Colonic mucosa (tissue), 4 donors: ENCODE measurements at regions not wholly inside any gene's neighbourhood (a gene's known extent, or its start where the extent isn't known, plus 50 kb on each side); places are given as distances from the start of the nearest gene placed in this dataset.

Source experiments
- DNase-seq: peaks from one replicate; pipeline ENCODE4 v3.0.0-alpha.2; 2020
- H3K27ac ChIP-seq: fragments of 200-600 bp; one replicate; pipeline ENCODE4 v1.8.0; 2021
- H3K27me3 ChIP-seq: fragments of 200-600 bp; one replicate; pipeline ENCODE4 v1.8.0; 2021
- H3K36me3 ChIP-seq: fragments of 200-600 bp; one replicate; pipeline ENCODE4 v1.8.0; 2021
- H3K4me1 ChIP-seq: fragments of 200-600 bp; one replicate; pipeline ENCODE4 v1.8.0; 2021; ENCODE audit warnings: mild to moderate bottlenecking
- H3K4me3 ChIP-seq: fragments of 200-600 bp; one replicate; pipeline ENCODE4 v1.8.0; 2021
- H3K9ac ChIP-seq, 2 donors: one replicate each; pipeline ENCODE4 v1.7.0; 2013; ENCODE audit warnings: control low read depth in 2 of 2, low read depth in 2 of 2, low read length in 2 of 2
- H3K9me3 ChIP-seq: fragments of 200-600 bp; one replicate; pipeline ENCODE4 v1.8.0; 2021
- CTCF ChIP-seq: fragments of 200-600 bp; IDR thresholded peaks from one replicate; pipeline ENCODE4 v1.8.0; 2022; ENCODE audit warnings: antibody characterized with exemption, mild to moderate bottlenecking
- intact Hi-C: fragments of 100-400 bp; cut with DNase I; formaldehyde crosslinking; loops from one replicate; pipeline ENCODE4 v1.14.1; 2022
- donor health status: healthy.
- donor health status: DM: no; HTN: no; CAD: no.
- donor health status: DM: no; HTN: no; CAD: no.

GRCh38 chr9:115411516-115411915 is 293.6 kb upstream of the TNC start:
- intact Hi-C loops = no loop called here
- Histone ChIP-seq H3K9ac (no peak overlapping the region), H3K27ac (no peak overlapping the region)

GRCh38 chr9:115411993-115412452 is 294.1 kb upstream of the TNC start:
- H3K4me3 ChIP-seq = no peak overlapping the region
- H3K27me3 ChIP-seq = no peaks in the 10 kb centered on the region
- intact Hi-C loops = no loop called here
- no peaks in the 10 kb centered on the region for H3K36me3 ChIP-seq
- no peaks in the 10 kb centered on the region for H3K4me1 ChIP-seq
- H3K27ac ChIP-seq = no peak overlapping the region
- H3K9ac ChIP-seq = no peak overlapping the region
- TF ChIP-seq CTCF = no peak
- H3K9me3 ChIP-seq = no peaks in the 10 kb centered on the region
- no peak for DNase-seq

More at GRCh38 chr9:115411516-115411915, 293.6 kb upstream of the TNC start:
- Histone ChIP-seq H3K4me1 (no peaks in the 10 kb centered on the region), H3K9me3 (no peaks in the 10 kb centered on the region), H3K4me3 (no peak overlapping the region), H3K27me3 (no peaks in the 10 kb centered on the region), H3K36me3 (no peaks in the 10 kb centered on the region)
- no peak for TF ChIP-seq CTCF
- DNase-seq = no peak

GRCh38 chr9:115412656-115413055 is 294.7 kb upstream of the TNC start:
- Histone ChIP-seq H3K27me3 (no peaks in the 10 kb centered on the region), H3K36me3 (no peaks in the 10 kb centered on the region), H3K27ac (no peak overlapping the region), H3K4me1 (no peaks in the 10 kb centered on the region), H3K4me3 (no peak overlapping the region), H3K9me3 (no peaks in the 10 kb centered on the region), H3K9ac (no peak overlapping the region)
- no peak for TF ChIP-seq CTCF
- intact Hi-C loops = no loop called here
- no peak for DNase-seq

GRCh38 chr9:115413304-115413703 is 295.3 kb upstream of the TNC start:
- Histone ChIP-seq H3K9ac (no peak overlapping the region), H3K9me3 (no peaks in the 10 kb centered on the region), H3K27ac (no peak overlapping the region), H3K4me1 (no peaks in the 10 kb centered on the region), H3K4me3 (no peak overlapping the region), H3K27me3 (no peaks in the 10 kb centered on the region), H3K36me3 (no peaks in the 10 kb centered on the region)
- no peak for DNase-seq
- TF ChIP-seq CTCF = no peak
- intact Hi-C loops = no loop called here

GRCh38 chr9:115413766-115414382 is 295.9 kb upstream of the TNC start:
- Histone ChIP-seq H3K9ac (no peak overlapping the region), H3K9me3 (no peaks in the 10 kb centered on the region), H3K4me1 (no peaks in the 10 kb centered on the region), H3K36me3 (no peaks in the 10 kb centered on the region), H3K4me3 (no peak overlapping the region), H3K27me3 (no peaks in the 10 kb centered on the region), H3K27ac (no peak overlapping the region)
- intact Hi-C loops = no loop called here
- DNase-seq = no peak
- TF ChIP-seq CTCF = no peak
